ENCODE measurements at regions not wholly inside any gene's neighbourhood (a gene's known extent, or its start where the extent isn't known, plus 50 kb on each side); places are given as distances from the start of the nearest gene placed in this dataset.
"Not testable (repeated sequence)": the region's sequence is repeated elsewhere in the genome, so short reads cannot be mapped to it uniquely, and the experiment has no call there.

- no peaks in the 10 kb centered on the region for H3K79me2 ChIP-seq (ENCODE audit: insufficient read depth, low read depth, low read length)
- no peak overlapping the region for H2AFZ ChIP-seq (ENCODE audit: low read length)
- no peaks in the 10 kb centered on the region for H3K4me1 ChIP-seq (ENCODE audit: insufficient read depth, low read length, poor library complexity, severe bottlenecking)
- no peak overlapping the region for H3K27ac ChIP-seq (ENCODE audit: low read depth, low read length, poor library complexity, severe bottlenecking)
- intact Hi-C loops (cut with micrococcal nuclease; ENCODE audit: unreplicated experiment) = no loop called here
- no peak for DNase-seq (ENCODE audit: low spot score)
- no peak overlapping the region for H3K4me2 ChIP-seq (ENCODE audit: low read length)
- 0 out of 2 replicates have a peak, but pooled peaks cover 7% of the 10 kb centered on the region for H3K9me3 ChIP-seq (ENCODE audit: low read length)
- BruUV-seq (replicated peaks) = no TSS peak
- TF ChIP-seq EZH2phosphoT487 (IDR thresholded peaks at IDR 0.05; ENCODE audit: borderline replicate concordance, low read depth, low read length) (no peak), CTCF (conservative IDR thresholded peaks at IDR 0.05; ENCODE audit: low read length) (no peak)
- H3K9me2 ChIP-seq (ENCODE audit: insufficient read depth, low read length) = no peaks in the 10 kb centered on the region
- no peak overlapping the region for H3K4me3 ChIP-seq (ENCODE audit: low read depth, low read length, poor library complexity, severe bottlenecking)
- ChIA-PET CTCF (ENCODE audit: unreplicated experiment) (no interaction called here), POLR2A (interaction anchor here (1.7 kb wide), 1 partner anchor 12 kb away, joined by 4 read pairs; no protein-coding TSS in a partner anchor)
- H4K20me1 ChIP-seq (ENCODE audit: insufficient read depth, low read length) = no peaks in the 10 kb centered on the region
- H3K36me3 ChIP-seq (ENCODE audit: insufficient read depth, low read length) = no peaks in the 10 kb centered on the region
These were observed 75.0 kb upstream of the CTBP2 start for GRCh38 chr10:125235093-125236069.

DNA sequence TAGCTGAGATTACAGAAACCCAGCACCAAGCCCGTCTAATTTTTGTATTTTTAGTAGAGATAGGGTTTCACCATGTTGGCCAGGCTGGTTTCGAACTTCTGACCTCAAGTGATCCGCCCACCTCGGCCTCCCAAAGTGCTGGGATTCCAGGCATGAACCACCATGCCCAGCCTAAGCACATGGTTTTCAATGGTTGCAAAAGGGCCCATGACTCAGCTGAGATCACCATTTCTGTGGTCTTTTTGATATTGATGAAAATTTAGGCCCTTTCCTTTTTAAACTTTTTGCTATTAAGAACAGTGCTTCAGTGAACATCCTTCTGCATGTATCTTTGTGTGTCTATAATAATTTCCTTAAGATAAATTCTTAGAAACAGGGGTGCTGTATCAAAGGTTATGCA lies 74.2 kb upstream of the CTBP2 start:
- H4K20me1 ChIP-seq (ENCODE audit: insufficient read depth, low read length); BruUV-seq (replicated peaks); H3K79me2 ChIP-seq (ENCODE audit: insufficient read depth, low read depth, low read length); H3K4me2 ChIP-seq (ENCODE audit: low read length); H2AFZ ChIP-seq (ENCODE audit: low read length); CTCF ChIA-PET (ENCODE audit: unreplicated experiment); H3K36me3 ChIP-seq (ENCODE audit: insufficient read depth, low read length); POLR2A ChIA-PET; H3K9me2 ChIP-seq (ENCODE audit: insufficient read depth, low read length); H3K27ac ChIP-seq (ENCODE audit: low read depth, low read length, poor library complexity, severe bottlenecking); H3K9me3 ChIP-seq (ENCODE audit: low read length); DNase-seq (ENCODE audit: low spot score); intact Hi-C loops (cut with micrococcal nuclease; ENCODE audit: unreplicated experiment); H3K4me3 ChIP-seq (ENCODE audit: low read depth, low read length, poor library complexity, severe bottlenecking); H3K4me1 ChIP-seq (ENCODE audit: insufficient read depth, low read length, poor library complexity, severe bottlenecking): not testable (repeated sequence)

GRCh38 chr10:125233726-125234125 lies 73.4 kb upstream of the CTBP2 start:
- ChIA-PET POLR2A (interaction anchor here (0.6 to 0.7 kb wide), 2 partner anchors 60 to 395 kb away, joined by 3 to 4 read pairs; no protein-coding TSS in a partner anchor), CTCF (ENCODE audit: unreplicated experiment) (no interaction called here)
- no peaks in the 10 kb centered on the region for H3K36me3 ChIP-seq (ENCODE audit: insufficient read depth, low read length)
- H2AFZ ChIP-seq (ENCODE audit: low read length) = no peak overlapping the region
- H3K9me2 ChIP-seq (ENCODE audit: insufficient read depth, low read length) = no peaks in the 10 kb centered on the region
- BruUV-seq (replicated peaks) = no TSS peak
- H4K20me1 ChIP-seq (ENCODE audit: insufficient read depth, low read length) = no peaks in the 10 kb centered on the region
- H3K27ac ChIP-seq (ENCODE audit: low read depth, low read length, poor library complexity, severe bottlenecking) = no peak overlapping the region
- intact Hi-C loops (cut with micrococcal nuclease; ENCODE audit: unreplicated experiment) = no loop called here
- H3K4me1 ChIP-seq (ENCODE audit: insufficient read depth, low read length, poor library complexity, severe bottlenecking) = no peaks in the 10 kb centered on the region
- 0 out of 2 replicates have a peak, but pooled peaks cover 3% of the 10 kb centered on the region for H3K9me3 ChIP-seq (ENCODE audit: low read length)
- no peak for DNase-seq (ENCODE audit: low spot score)
- no peak overlapping the region for H3K4me2 ChIP-seq (ENCODE audit: low read length)
- no peaks in the 10 kb centered on the region for H3K79me2 ChIP-seq (ENCODE audit: insufficient read depth, low read depth, low read length)
- no peak overlapping the region for H3K4me3 ChIP-seq (ENCODE audit: low read depth, low read length, poor library complexity, severe bottlenecking)
- TF ChIP-seq CTCF (conservative IDR thresholded peaks at IDR 0.05; ENCODE audit: low read length) (no peak), EZH2phosphoT487 (IDR thresholded peaks at IDR 0.05; ENCODE audit: borderline replicate concordance, low read depth, low read length) (no peak)

Measured in OCI-LY7 (cell line).